DOHH2 (cell line): ENCODE measurements at regions not wholly inside any gene's neighbourhood (a gene's known extent, or its start where the extent isn't known, plus 50 kb on each side); places are given as distances from the start of the nearest gene placed in this dataset.

Source experiments
- H3F3A ChIP-seq: fragments of 200-600 bp; sonication (generic), shearing (Covaris generic); 2 replicates; pipeline ENCODE4 v1.6.0; 2016; ENCODE audit warnings: antibody characterized with exemption, mild to moderate bottlenecking; ENCODE audit not compliant: control insufficient read depth, insufficient read depth
- H3K27ac ChIP-seq: fragments of 200-600 bp; sonication (generic); 2 replicates; pipeline ENCODE4 v1.5.1; 2014; ENCODE audit warnings: low read depth, mild to moderate bottlenecking, low read length, moderate library complexity
- H3K27me3 ChIP-seq: fragments of 200-600 bp; sonication (generic); 2 replicates; pipeline ENCODE4 v1.6.1; 2014; ENCODE audit warnings: mild to moderate bottlenecking, low read length, mixed read lengths; ENCODE audit not compliant: control insufficient read depth
- H3K36me3 ChIP-seq: fragments of 200-600 bp; sonication (generic); 2 replicates; pipeline ENCODE4 v1.6.1; 2014; ENCODE audit warnings: mild to moderate bottlenecking, low read length, moderate library complexity, mixed read lengths; ENCODE audit not compliant: control insufficient read depth
- H3K4me1 ChIP-seq: fragments of 200-600 bp; sonication (generic); 2 replicates; pipeline ENCODE4 v1.6.1; 2014; ENCODE audit warnings: mild to moderate bottlenecking, low read length, mixed read lengths; ENCODE audit not compliant: control insufficient read depth
- H3K4me2 ChIP-seq: fragments of 200-600 bp; sonication (generic); 2 replicates; pipeline ENCODE4 v1.6.0; 2014; ENCODE audit warnings: mild to moderate bottlenecking, low read length, moderate library complexity
- H3K4me3 ChIP-seq: fragments of 200-600 bp; sonication (generic); 2 replicates; pipeline ENCODE4 v1.5.1; 2014; ENCODE audit warnings: mild to moderate bottlenecking, low read length, mixed read lengths
- H3K79me2 ChIP-seq: fragments of 200-600 bp; sonication (generic); 2 replicates; pipeline ENCODE4 v1.6.1; 2014; ENCODE audit warnings: mild to moderate bottlenecking, low read length, mixed read lengths; ENCODE audit not compliant: control insufficient read depth
- H3K9me2 ChIP-seq: fragments of 200-600 bp; sonication (generic); replicated peaks from 2 replicates; pipeline ENCODE4 v1.6.1; 2014; ENCODE audit warnings: mild to moderate bottlenecking, low read length, mixed read lengths; ENCODE audit not compliant: control insufficient read depth
- H3K9me3 ChIP-seq: fragments of 200-600 bp; sonication (generic); 2 replicates; pipeline ENCODE4 v1.6.1; 2014; ENCODE audit warnings: antibody characterized with exemption, low read length, mixed read lengths; ENCODE audit not compliant: control insufficient read depth, insufficient read depth
- H4K20me1 ChIP-seq: fragments of 200-600 bp; sonication (generic); 2 replicates; pipeline ENCODE4 v1.6.0; 2014; ENCODE audit warnings: low read depth, mild to moderate bottlenecking, antibody characterized with exemption, low read length, moderate library complexity; ENCODE audit not compliant: control insufficient read depth, insufficient read depth
- EZH2phosphoT487 ChIP-seq: fragments of 200-600 bp; sonication (generic); IDR thresholded peaks from 2 replicates; pipeline ENCODE4 v1.6.1; 2017; ENCODE audit warnings: borderline replicate concordance, mild to moderate bottlenecking, antibody characterized with exemption, low read length, moderate library complexity, mixed read lengths
- TF ChIP-seq, protein P1 (sequence below): fragments of 200-600 bp; sonication (generic); IDR thresholded peaks from one replicate; pipeline ENCODE4 v1.5.1; 2014; ENCODE audit warnings: antibody characterized with exemption, mild to moderate bottlenecking, low read depth, low read length; ENCODE audit not compliant: poor library complexity, severe bottlenecking

GRCh38 chr7:17030559-17030958 is 148.8 kb upstream of the AGR3 start:
- Histone ChIP-seq H3F3A (no peaks in the 10 kb centered on the region), H3K27me3 (0 out of 2 replicates have a peak, but pooled peaks cover 4% of the 10 kb centered on the region), H3K36me3 (no peaks in the 10 kb centered on the region), H3K4me1 (peaks cover 4% of the 10 kb centered on the region), H3K4me3 (no peak overlapping the region), H3K9me2 (no peaks in the 10 kb centered on the region), H3K4me2 (no peak overlapping the region), H4K20me1 (no peaks in the 10 kb centered on the region), H3K27ac (no peak overlapping the region), H3K9me3 (no peaks in the 10 kb centered on the region), H3K79me2 (no peaks in the 10 kb centered on the region)
- TF ChIP-seq, protein P1, sequence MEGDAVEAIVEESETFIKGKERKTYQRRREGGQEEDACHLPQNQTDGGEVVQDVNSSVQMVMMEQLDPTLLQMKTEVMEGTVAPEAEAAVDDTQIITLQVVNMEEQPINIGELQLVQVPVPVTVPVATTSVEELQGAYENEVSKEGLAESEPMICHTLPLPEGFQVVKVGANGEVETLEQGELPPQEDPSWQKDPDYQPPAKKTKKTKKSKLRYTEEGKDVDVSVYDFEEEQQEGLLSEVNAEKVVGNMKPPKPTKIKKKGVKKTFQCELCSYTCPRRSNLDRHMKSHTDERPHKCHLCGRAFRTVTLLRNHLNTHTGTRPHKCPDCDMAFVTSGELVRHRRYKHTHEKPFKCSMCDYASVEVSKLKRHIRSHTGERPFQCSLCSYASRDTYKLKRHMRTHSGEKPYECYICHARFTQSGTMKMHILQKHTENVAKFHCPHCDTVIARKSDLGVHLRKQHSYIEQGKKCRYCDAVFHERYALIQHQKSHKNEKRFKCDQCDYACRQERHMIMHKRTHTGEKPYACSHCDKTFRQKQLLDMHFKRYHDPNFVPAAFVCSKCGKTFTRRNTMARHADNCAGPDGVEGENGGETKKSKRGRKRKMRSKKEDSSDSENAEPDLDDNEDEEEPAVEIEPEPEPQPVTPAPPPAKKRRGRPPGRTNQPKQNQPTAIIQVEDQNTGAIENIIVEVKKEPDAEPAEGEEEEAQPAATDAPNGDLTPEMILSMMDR, result no peak
- TF ChIP-seq EZH2phosphoT487, result no peak

- Histone ChIP-seq H3K4me1 (peaks cover 4% of the 10 kb centered on the region), H3F3A (no peaks in the 10 kb centered on the region), H3K4me2 (no peak overlapping the region), H3K9me3 (no peaks in the 10 kb centered on the region), H3K4me3 (no peak overlapping the region), H4K20me1 (no peaks in the 10 kb centered on the region), H3K27ac (no peak overlapping the region), H3K27me3 (no peaks in the 10 kb centered on the region), H3K9me2 (no peaks in the 10 kb centered on the region), H3K79me2 (no peaks in the 10 kb centered on the region), H3K36me3 (no peaks in the 10 kb centered on the region)
- TF ChIP-seq, protein P1, result no peak
- TF ChIP-seq EZH2phosphoT487, result no peak
Observed at GRCh38 chr7:17031906-17032551, 150.2 kb upstream of the AGR3 start.

GRCh38 chr7:17033245-17033644 is 151.5 kb upstream of the AGR3 start:
- Histone ChIP-seq H3K79me2 (no peaks in the 10 kb centered on the region), H3K4me2 (no peak overlapping the region), H3F3A (no peaks in the 10 kb centered on the region), H3K9me2 (no peaks in the 10 kb centered on the region), H3K27ac (no peak overlapping the region), H3K4me3 (no peak overlapping the region), H3K9me3 (no peaks in the 10 kb centered on the region), H3K4me1 (peaks cover 4% of the 10 kb centered on the region), H3K27me3 (no peaks in the 10 kb centered on the region), H4K20me1 (no peaks in the 10 kb centered on the region), H3K36me3 (no peaks in the 10 kb centered on the region)
- TF ChIP-seq EZH2phosphoT487, result no peak
- TF ChIP-seq, protein P1, result no peak
